Myocyte (in vitro differentiated cells): ENCODE measurements at regions not wholly inside any gene's neighbourhood (a gene's known extent, or its start where the extent isn't known, plus 50 kb on each side); places are given as distances from the start of the nearest gene placed in this dataset.
"Not testable (repeated sequence)": the region's sequence is repeated elsewhere in the genome, so short reads cannot be mapped to it uniquely, and the experiment has no call there.

Experiments used
- DNase-seq: peaks from one replicate; pipeline ENCODE4 v3.0.0-alpha.2; 2012; ENCODE audit warnings: low read depth

GRCh38 chr22:48919187-48919590 lies 908.5 kb downstream of the BRD1 start:
- DNase-seq = no peak

GRCh38 chr22:48918585-48919186 lies 909.0 kb downstream of the BRD1 start:
- DNase-seq = no peak

GRCh38 chr22:48912356-48913066 lies 915.2 kb downstream of the BRD1 start:
- not testable (repeated sequence) for DNase-seq

- DNase-seq = not testable (repeated sequence)
Measured at GRCh38 chr22:48911647-48912046, 916.0 kb downstream of the BRD1 start.

- not testable (repeated sequence) for DNase-seq
Measured at GRCh38 chr22:48911067-48911466, 916.6 kb downstream of the BRD1 start.

- no peak for DNase-seq
Measured at GRCh38 chr22:48908547-48908946, 919.1 kb downstream of the BRD1 start.

GRCh38 chr22:48907591-48907990 lies 920.1 kb downstream of the BRD1 start:
- no peak for DNase-seq

GRCh38 chr22:48906216-48906835 lies 921.3 kb downstream of the BRD1 start:
- no peak for DNase-seq

GRCh38 chr22:48905206-48905975 lies 922.3 kb downstream of the BRD1 start:
- no peak for DNase-seq

- no peak for DNase-seq
Measured at GRCh38 chr22:48902983-48903650, 924.6 kb downstream of the BRD1 start.

GRCh38 chr22:48902001-48902869 lies 925.4 kb downstream of the BRD1 start:
- no peak for DNase-seq

- no peak for DNase-seq
Measured at GRCh38 chr22:48901324-48901723, 926.3 kb downstream of the BRD1 start.

- DNase-seq = no peak
Measured at GRCh38 chr22:48900626-48901025, 927.0 kb downstream of the BRD1 start.

GRCh38 chr22:48900327-48900597 lies 927.4 kb downstream of the BRD1 start:
- no peak for DNase-seq

GRCh38 chr22:48899523-48900326 lies 927.9 kb downstream of the BRD1 start:
- DNase-seq = no peak

- DNase-seq = no peak
Measured at GRCh38 chr22:48898524-48899250, 929.0 kb downstream of the BRD1 start.

GRCh38 chr22:48897645-48898370 lies 929.9 kb downstream of the BRD1 start:
- DNase-seq = no peak
